Stimulated activated naive B cell treated with anti-CD40 and anti-IgM and Interleukin-4, amounts not matched to agents 10 μg/mL and 1 μg/mL and 100 μg/mL, for 72 hours (primary cell): ENCODE measurements at regions not wholly inside any gene's neighbourhood (a gene's known extent, or its start where the extent isn't known, plus 50 kb on each side); places are given as distances from the start of the nearest gene placed in this dataset.
A peak's percentile ranks its signal among the peaks of the same experiment; 100 is the strongest.
"Not testable (repeated sequence)": the region's sequence is repeated elsewhere in the genome, so short reads cannot be mapped to it uniquely, and the experiment has no call there.

Experiments used
- ATAC-seq, 2 donors: fragments of 150-1000 bp; cut with Tn5 transposase; replicated peaks; 2 replicates each; pipeline ENCODE4 v1.10.0; 2021; ENCODE audit warnings: moderate library complexity in 1 of 2
- DNase-seq: peaks from one replicate; pipeline ENCODE4 v3.0.0; 2021
- H3K27ac Mint-ChIP-seq: one replicate; pipeline ENCODE4 v1.8.0; 2022; ENCODE audit warnings: mild to moderate bottlenecking, mixed read lengths
- H3K27me3 Mint-ChIP-seq, 2 donors: one replicate each; pipeline ENCODE4 v1.8.0; 2022; ENCODE audit warnings: mixed read lengths in 2 of 2
- H3K36me3 Mint-ChIP-seq, 2 donors: one replicate each; pipeline ENCODE4 v1.8.0; 2022; ENCODE audit warnings: mixed read lengths in 2 of 2, mild to moderate bottlenecking in 1 of 2
- H3K4me1 Mint-ChIP-seq, 2 donors: one replicate each; pipeline ENCODE4 v1.8.0; 2022; ENCODE audit warnings: mixed read lengths in 2 of 2, mild to moderate bottlenecking in 1 of 2
- H3K4me3 Mint-ChIP-seq, 2 donors: one replicate each; pipeline ENCODE4 v1.8.0; 2022; ENCODE audit warnings: mild to moderate bottlenecking in 2 of 2, mixed read lengths in 2 of 2, moderate library complexity in 1 of 2
- H3K9me3 Mint-ChIP-seq, 2 donors: one replicate each; pipeline ENCODE4 v1.8.0; 2022; ENCODE audit warnings: mixed read lengths in 2 of 2, mild to moderate bottlenecking in 1 of 2

DNA sequence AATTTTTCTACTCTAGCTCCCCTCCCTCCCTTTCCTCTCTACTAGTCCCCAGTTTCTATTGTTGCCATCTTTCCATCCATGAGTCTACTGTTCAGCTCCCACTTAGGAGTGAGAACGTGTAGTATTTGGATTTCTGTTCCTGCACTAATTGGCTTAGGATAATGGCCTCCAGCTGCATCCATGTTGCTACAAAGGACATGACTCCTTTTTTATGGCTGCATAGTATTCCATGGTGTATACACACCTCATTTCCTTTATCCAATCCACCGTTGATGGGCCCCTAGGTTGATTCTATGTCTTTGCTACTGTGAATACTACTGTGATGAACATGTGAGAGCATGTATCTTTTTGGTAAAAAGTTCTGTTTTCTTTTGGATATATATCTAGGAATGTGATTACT is 138.9 kb upstream of the MSX2 start:
- H3K36me3 Mint-ChIP-seq = no peaks in the 10 kb centered on the region
- no peak overlapping the region for H3K4me3 Mint-ChIP-seq
- H3K9me3 Mint-ChIP-seq = peaks cover 0 to 2% of the 10 kb centered on the region in 2 donors
- no peaks in the 10 kb centered on the region for H3K4me1 Mint-ChIP-seq
- H3K27me3 Mint-ChIP-seq = no peaks in the 10 kb centered on the region
- no peak overlapping the region for H3K27ac Mint-ChIP-seq
- DNase-seq (no peak), ATAC-seq (no peak)

DNA sequence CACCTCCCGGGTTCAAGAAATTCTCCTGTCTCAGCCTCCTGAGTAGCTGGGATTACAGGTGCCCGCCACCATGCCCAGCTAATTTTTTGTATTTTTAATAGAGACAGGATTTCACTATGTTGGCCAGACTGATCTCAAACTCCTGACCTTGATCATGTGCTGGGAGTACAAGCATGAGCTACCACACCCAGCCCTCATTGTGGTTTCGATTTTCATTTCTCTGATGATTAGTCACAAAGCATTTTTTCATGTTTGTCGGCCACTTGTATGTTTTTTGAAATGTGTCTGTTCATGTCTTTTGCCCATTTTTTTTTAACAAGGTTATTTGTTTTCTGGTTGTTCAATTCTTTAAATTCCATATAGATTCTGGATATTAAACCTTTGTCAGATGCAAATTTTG is 138.2 kb upstream of the MSX2 start:
- not testable (repeated sequence) for H3K36me3 Mint-ChIP-seq, H3K27me3 Mint-ChIP-seq, H3K4me3 Mint-ChIP-seq, ATAC-seq, H3K27ac Mint-ChIP-seq, DNase-seq, H3K9me3 Mint-ChIP-seq, H3K4me1 Mint-ChIP-seq

DNA sequence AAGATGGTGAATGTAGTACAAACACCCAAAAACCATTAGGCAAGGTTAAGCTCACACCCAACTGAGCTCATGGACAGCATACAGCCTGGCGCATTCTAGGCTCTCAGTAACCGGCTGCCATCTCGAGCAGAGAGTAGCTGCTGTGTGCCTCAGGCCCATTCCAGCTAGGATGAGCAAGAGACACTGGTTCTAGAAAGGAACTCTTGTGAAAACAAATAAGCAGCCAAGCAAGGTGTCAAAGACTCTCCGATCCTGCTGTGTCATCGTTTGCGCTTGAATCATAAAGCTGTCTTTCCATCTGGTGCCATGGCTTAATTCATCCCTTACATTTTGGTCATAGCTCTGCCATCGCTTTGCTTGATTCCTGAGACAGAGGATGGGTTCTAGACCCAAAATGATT is 135.4 kb upstream of the MSX2 start:
- DNase-seq (no peak), ATAC-seq (no peak)
- Mint-ChIP-seq H3K4me3 (no peak overlapping the region), H3K9me3 (peaks cover 0 to 8% of the 10 kb centered on the region in 2 donors), H3K27ac (no peak overlapping the region), H3K27me3 (no peaks in the 10 kb centered on the region), H3K4me1 (no peaks in the 10 kb centered on the region), H3K36me3 (no peaks in the 10 kb centered on the region)

DNA sequence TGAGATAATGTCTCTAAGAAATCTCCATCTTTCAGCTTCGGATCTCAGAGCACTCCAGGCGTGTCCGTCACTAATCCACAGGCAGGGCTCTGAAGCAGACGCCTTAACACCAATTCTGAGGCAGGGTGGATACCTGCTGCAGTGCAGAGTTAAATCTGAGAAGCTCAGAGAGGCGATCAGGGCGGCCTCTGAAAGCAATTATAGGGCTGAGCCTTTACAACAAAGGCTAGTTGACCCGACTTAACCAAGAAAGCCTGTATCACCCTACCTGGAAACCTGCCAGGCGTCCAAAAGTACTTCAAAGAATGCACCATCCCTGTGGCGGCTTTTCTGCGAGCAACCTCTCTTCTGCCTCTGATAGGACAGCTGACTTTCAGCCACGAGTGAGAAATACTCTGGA is 134.8 kb upstream of the MSX2 start:
- ATAC-seq = no peak
- no peak overlapping the region for H3K4me3 Mint-ChIP-seq
- H3K27ac Mint-ChIP-seq = no peak overlapping the region
- H3K9me3 Mint-ChIP-seq = peaks cover 0 to 8% of the 10 kb centered on the region in 2 donors
- no peaks in the 10 kb centered on the region for H3K27me3 Mint-ChIP-seq
- DNase-seq = no peak
- H3K36me3 Mint-ChIP-seq = no peaks in the 10 kb centered on the region
- no peaks in the 10 kb centered on the region for H3K4me1 Mint-ChIP-seq

DNA sequence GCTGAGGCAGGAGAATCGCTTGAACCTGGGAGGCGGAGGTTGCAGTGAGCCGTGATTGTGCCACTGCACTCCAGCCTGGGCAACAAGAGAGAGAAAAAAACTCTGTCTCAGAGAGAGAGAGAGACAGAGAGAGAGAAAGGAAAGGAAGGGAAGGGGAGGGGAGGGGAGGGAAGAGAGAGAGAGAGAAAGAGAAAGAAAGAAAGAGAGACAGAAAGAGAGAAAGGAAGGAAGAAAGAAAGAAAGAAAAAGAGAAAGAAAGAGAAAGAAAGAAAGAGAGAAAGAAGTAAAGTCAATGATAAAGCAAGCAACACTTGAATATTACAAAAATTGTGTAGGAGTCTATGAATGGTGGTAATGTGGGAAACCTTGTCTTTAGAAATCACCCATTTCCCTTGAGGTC is 133.6 kb upstream of the MSX2 start:
- no peak overlapping the region for H3K4me3 Mint-ChIP-seq
- no peaks in the 10 kb centered on the region for H3K4me1 Mint-ChIP-seq
- no peaks in the 10 kb centered on the region for H3K27me3 Mint-ChIP-seq
- ATAC-seq (no peak), DNase-seq (no peak)
- H3K36me3 Mint-ChIP-seq = no peaks in the 10 kb centered on the region
- H3K9me3 Mint-ChIP-seq = peaks cover 0 to 8% of the 10 kb centered on the region in 2 donors
- H3K27ac Mint-ChIP-seq = no peak overlapping the region

DNA sequence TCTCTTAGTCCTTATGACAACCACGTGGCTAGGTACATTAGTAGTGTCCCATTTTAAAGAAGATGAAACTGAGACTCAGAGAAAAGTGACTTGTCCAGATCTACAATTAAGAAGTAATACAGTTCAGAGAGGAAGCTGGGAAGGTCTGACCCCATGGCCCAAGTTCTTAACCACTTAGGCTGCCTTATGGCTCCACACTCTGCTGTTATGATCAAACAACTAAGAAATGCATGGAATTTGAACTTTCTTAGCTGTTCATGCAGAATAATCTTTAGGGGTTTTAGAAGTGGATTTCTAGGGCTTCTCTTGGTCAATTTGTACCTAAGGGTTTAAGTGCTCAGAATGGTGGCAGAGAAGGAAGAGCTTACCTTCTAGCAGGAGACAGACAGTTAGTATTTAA is 128.0 kb upstream of the MSX2 start:
- Mint-ChIP-seq H3K4me1 (no peaks in the 10 kb centered on the region), H3K36me3 (no peaks in the 10 kb centered on the region), H3K27me3 (no peaks in the 10 kb centered on the region), H3K4me3 (no peak overlapping the region), H3K9me3 (peaks cover 0 to 5% of the 10 kb centered on the region in 2 donors), H3K27ac (no peak overlapping the region)
- no peak for DNase-seq
- ATAC-seq = no peak

DNA sequence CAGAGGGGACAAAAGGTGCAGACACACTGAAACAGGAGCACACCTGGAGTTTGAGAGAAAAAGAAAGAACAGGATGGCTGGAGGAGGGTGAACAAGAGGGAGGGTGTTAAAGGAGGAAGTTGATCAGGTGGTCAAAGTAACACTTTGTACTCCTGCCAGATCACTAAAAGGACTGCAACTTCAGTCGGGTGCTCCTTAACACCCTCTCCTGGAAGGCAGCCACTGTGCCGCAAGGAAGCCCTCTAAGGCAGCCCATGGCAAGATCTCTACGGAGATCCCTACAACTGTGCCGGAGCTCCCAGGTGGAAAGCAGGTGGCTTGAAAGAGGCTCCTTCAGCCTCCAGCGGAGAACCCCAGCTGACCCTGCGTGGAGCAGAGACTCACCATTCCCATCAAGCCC is 124.4 kb upstream of the MSX2 start:
- Mint-ChIP-seq H3K36me3 (no peaks in the 10 kb centered on the region), H3K27ac (no peak overlapping the region), H3K4me1 (no peaks in the 10 kb centered on the region), H3K4me3 (no peak overlapping the region), H3K27me3 (no peaks in the 10 kb centered on the region), H3K9me3 (peaks cover 0 to 2% of the 10 kb centered on the region in 2 donors)
- DNase-seq (no peak), ATAC-seq (no peak)

DNA sequence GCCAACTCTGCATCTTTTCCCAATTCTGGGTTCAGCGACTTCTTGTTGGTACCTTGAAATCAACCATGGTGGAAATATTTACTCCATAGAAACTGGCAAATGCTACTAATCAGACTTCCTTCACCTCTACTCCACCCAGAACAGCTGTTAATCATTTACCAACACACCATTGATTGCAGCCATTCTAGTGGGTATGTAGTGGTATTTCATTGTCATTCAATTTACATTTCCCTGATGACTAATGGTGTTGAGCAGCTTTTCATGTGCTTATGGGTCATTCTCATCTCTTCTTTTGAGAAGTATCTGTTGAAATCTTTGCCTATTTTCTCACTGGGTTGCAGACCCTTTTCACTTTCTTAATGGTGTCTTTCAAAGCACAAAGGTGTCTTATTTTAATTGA is 122.4 kb upstream of the MSX2 start:
- Mint-ChIP-seq H3K36me3 (no peaks in the 10 kb centered on the region), H3K27ac (no peak overlapping the region), H3K4me3 (no peak overlapping the region), H3K9me3 (peaks cover 0 to 3% of the 10 kb centered on the region in 2 donors), H3K4me1 (no peaks in the 10 kb centered on the region), H3K27me3 (peaks cover 0 to 6% of the 10 kb centered on the region in 2 donors)
- DNase-seq = no peak
- no peak for ATAC-seq

DNA sequence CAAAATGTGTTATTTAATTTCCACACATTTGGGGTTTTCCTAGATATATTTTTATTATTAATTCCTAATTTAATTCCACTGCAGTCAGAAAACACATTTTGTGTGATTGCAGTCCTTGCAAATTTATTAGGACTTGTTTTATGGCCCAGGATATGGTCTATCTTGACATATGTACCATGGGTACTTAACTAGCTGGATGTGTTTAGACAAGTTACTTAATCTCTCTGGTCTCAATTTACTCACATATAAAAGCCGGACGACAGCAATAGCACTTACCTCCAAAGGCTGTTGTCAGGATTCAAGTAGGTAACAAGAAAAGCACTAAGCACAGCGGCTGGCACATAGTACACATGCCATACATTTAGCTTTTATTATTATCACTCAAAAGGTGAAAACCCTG is 118.2 kb upstream of the MSX2 start:
- DNase-seq (no peak), ATAC-seq (no peak)
- H3K4me1 Mint-ChIP-seq = no peaks in the 10 kb centered on the region
- H3K36me3 Mint-ChIP-seq = no peaks in the 10 kb centered on the region
- no peak overlapping the region for H3K4me3 Mint-ChIP-seq
- peaks cover 4 to 12% of the 10 kb centered on the region in 2 donors for H3K27me3 Mint-ChIP-seq
- peaks cover 0 to 4% of the 10 kb centered on the region in 2 donors for H3K9me3 Mint-ChIP-seq
- no peak overlapping the region for H3K27ac Mint-ChIP-seq

DNA sequence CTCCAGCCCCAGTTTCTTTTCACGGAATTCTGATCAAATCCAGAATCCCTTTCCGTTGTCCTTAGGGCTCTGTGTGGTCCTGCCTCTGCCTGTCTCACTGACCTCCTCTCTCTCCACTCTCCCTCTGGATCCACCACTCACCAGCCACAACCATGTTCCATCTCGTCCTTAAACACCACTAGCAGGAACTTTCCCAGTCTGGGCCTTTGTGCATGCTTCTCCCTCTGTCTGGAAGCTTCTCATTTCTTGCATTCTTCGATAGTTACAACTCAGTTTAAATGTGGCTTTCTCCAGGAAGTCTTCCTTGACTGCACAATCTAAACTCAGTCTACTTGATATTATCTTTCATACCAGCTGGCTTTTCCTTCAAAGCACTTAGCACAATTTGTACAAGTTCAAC is 117.7 kb upstream of the MSX2 start:
- no peak for ATAC-seq
- Mint-ChIP-seq H3K27me3 (peaks cover 4 to 12% of the 10 kb centered on the region in 2 donors), H3K36me3 (no peaks in the 10 kb centered on the region), H3K9me3 (peaks cover 0 to 4% of the 10 kb centered on the region in 2 donors), H3K4me3 (no peak overlapping the region), H3K27ac (no peak overlapping the region), H3K4me1 (no peaks in the 10 kb centered on the region)
- DNase-seq = no peak

DNA sequence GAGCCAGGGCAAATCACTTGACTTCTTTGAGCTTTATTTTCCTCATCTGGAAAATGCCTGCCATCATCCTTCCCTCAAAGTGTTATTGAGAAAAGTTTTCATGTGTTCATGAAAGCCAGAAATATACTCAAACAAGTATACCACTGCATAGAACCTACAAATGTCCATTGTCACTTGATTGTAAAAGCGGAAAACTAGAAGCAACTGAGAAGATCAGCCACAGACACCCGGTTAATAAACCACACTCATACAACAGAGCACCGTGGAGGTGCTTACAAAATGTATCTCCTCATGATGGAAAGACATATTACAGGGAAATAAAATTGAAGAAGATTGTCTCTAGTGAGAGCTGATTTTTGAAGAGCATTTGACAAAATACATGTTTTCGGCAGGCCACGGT is 117.2 kb upstream of the MSX2 start:
- Mint-ChIP-seq H3K27ac (no peak overlapping the region), H3K27me3 (peaks cover 4 to 12% of the 10 kb centered on the region in 2 donors), H3K4me3 (no peak overlapping the region), H3K36me3 (no peaks in the 10 kb centered on the region), H3K4me1 (no peaks in the 10 kb centered on the region), H3K9me3 (peaks cover 0 to 4% of the 10 kb centered on the region in 2 donors)
- DNase-seq (no peak), ATAC-seq (no peak)

DNA sequence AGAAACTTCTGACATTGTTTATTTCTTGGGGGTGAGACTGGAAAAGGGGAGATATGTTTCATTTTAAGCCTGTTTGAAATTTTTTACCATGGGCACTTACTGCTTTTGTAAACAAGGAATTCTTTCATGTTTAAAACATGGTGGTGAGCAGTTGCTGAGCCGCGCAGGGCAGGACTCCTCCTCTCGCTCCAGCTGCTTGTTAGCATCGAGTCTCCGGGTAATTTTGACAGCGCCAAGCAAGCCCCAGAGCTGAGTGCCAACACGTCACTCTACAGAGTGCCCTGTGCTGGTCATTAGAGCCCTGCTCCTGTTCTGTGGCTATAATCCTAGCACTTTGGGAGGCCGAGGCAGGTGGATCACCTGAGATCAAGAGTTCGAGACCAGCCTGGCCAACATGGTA is 116.5 kb upstream of the MSX2 start:
- Mint-ChIP-seq H3K9me3 (peaks cover 0 to 4% of the 10 kb centered on the region in 2 donors), H3K27ac (no peak overlapping the region), H3K36me3 (no peaks in the 10 kb centered on the region), H3K4me3 (no peak overlapping the region), H3K4me1 (no peaks in the 10 kb centered on the region), H3K27me3 (peaks cover 4 to 12% of the 10 kb centered on the region in 2 donors)
- ATAC-seq (no peak), DNase-seq (no peak)

DNA sequence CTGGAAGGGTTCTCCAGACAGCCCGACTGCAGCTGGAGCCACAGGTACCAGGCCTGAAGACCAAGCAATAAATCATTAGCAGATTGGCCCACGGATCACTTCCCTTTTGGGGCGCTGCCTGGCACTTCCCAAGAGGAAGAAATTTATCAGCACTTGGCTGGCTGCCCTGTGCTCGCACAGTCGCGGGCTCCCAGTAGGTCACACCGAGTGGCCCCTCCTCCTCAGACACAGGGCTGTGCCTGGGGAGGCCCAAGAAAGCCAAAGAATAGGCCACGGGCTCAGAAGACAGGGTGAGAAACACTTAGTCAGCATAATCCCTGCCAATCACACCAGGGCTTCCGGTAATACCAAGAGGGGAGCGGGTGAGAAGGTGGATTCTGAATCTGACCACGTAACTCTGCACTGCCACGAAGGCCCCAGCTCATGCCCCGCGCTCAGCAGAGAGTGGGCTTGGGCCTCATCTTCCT is 115.7 kb upstream of the MSX2 start:
- H3K9me3 Mint-ChIP-seq = peaks cover 0 to 4% of the 10 kb centered on the region in 2 donors
- no peak overlapping the region for H3K27ac Mint-ChIP-seq
- ATAC-seq (peak; percentile 64 to 78), DNase-seq (peak; percentile 2)
- no peaks in the 10 kb centered on the region for H3K36me3 Mint-ChIP-seq
- no peaks in the 10 kb centered on the region for H3K4me1 Mint-ChIP-seq
- peaks cover 4 to 12% of the 10 kb centered on the region in 2 donors for H3K27me3 Mint-ChIP-seq
- H3K4me3 Mint-ChIP-seq = no peak overlapping the region

DNA sequence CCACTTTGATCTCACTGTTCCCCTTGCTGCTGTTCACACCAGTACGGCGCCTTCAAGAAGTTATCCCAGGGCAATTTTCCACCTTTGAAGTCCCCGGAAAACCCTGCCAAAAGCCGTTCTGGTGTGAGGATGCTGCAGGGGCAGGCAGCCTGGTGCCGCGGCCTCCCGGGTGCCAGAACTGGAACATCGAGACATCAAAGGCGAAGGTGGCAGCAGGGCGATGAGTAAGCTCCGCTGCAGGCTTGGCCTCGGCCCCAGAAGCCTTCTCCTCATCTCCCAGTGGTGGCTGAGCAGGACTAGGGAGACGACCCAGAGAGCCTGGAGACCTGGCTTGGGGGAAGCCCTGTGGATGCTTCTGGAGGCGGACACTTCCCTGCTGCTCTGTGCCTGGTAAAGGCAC is 115.3 kb upstream of the MSX2 start:
- Mint-ChIP-seq H3K4me3 (no peak overlapping the region), H3K36me3 (no peaks in the 10 kb centered on the region), H3K9me3 (peaks cover 0 to 4% of the 10 kb centered on the region in 2 donors), H3K4me1 (no peaks in the 10 kb centered on the region), H3K27me3 (peaks cover 4 to 12% of the 10 kb centered on the region in 2 donors), H3K27ac (no peak overlapping the region)
- no peak for ATAC-seq
- DNase-seq = no peak

DNA sequence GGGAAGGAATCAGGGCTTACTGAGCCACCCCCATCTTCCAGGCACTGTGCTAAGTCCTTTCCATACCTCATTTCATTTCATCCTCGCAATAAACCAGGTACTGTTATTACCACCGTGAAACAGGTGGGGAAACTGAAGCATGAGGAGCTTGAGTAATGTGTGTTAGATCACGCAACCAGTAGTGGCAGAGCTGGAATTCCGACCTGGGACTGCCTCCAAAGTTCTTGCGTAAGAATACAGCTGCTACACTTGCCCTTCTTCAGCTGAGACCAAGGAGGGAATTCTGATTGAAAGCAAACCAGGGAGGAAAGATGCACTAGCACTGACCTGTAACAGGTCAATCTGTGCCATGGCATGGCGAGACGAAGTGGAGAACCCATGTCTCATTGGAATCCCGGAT is 113.4 kb upstream of the MSX2 start:
- Mint-ChIP-seq H3K4me1 (no peaks in the 10 kb centered on the region), H3K36me3 (no peaks in the 10 kb centered on the region), H3K27me3 (peaks cover 4 to 12% of the 10 kb centered on the region in 2 donors), H3K4me3 (no peak overlapping the region), H3K27ac (no peak overlapping the region), H3K9me3 (peaks cover 0 to 4% of the 10 kb centered on the region in 2 donors)
- ATAC-seq = no peak
- no peak for DNase-seq

DNA sequence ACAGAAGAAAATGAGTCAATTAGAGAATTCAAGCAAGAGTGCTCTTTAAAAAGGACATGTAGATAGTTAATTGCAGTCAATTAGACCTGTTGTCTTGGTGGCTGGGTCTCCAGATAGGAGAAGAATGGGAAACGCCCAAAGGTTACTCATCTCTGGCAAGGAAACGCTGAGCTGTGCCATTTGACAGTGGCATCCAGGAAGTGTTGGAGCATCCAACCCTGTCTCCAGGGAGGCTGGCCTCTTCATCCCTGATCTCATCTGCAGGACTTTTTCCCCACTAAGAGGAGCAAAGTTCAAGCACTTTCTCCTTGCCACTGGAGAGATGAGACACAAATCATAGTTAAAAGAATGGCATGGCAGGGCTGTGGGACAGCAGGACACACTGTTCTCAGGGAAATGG is 111.7 kb upstream of the MSX2 start:
- no peak for DNase-seq

More for the DNA sequence above, 111.7 kb upstream of the MSX2 start:
- H3K36me3 Mint-ChIP-seq = no peaks in the 10 kb centered on the region
- H3K27ac Mint-ChIP-seq = no peak overlapping the region
- H3K4me1 Mint-ChIP-seq = no peaks in the 10 kb centered on the region
- peaks cover 0 to 3% of the 10 kb centered on the region in 2 donors for H3K9me3 Mint-ChIP-seq
- no peak for ATAC-seq
- no peaks in the 10 kb centered on the region for H3K27me3 Mint-ChIP-seq
- H3K4me3 Mint-ChIP-seq = no peak overlapping the region
